C4-2B (cell line): ENCODE measurements at regions not wholly inside any gene's neighbourhood (a gene's known extent, or its start where the extent isn't known, plus 50 kb on each side); places are given as distances from the start of the nearest gene placed in this dataset.

Experiments used
- ZFX ChIP-seq: fragments of 450-650 bp; IDR thresholded peaks from 2 replicates; pipeline ENCODE4 v1.6.1; 2017
- TF ChIP-seq, protein P1 (sequence below): fragments of 450-650 bp; conservative IDR thresholded peaks from 2 replicates; pipeline ENCODE4 v1.5.1; 2017; ENCODE audit warnings: mild to moderate bottlenecking

DNA sequence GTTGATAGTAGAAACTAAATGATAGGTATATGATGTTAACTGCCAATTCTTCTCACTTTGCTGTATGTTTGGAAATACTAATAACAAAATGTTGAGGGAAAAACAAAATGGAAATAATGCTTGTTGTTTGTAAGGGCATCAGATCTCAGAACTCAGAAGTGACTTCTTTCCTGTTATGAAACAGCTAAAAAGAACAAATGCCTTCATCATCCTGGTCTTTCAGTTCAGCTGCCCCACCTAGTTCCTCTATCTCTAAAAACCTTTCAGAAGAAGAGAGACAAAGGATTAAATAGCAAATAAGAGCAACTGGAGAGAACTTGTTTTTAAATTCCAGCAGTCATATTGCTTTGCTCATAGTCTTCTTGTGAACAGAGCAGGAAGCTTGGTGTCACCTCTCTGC, 345.3 kb upstream of the NCAM1 start:
- TF ChIP-seq, protein P1, sequence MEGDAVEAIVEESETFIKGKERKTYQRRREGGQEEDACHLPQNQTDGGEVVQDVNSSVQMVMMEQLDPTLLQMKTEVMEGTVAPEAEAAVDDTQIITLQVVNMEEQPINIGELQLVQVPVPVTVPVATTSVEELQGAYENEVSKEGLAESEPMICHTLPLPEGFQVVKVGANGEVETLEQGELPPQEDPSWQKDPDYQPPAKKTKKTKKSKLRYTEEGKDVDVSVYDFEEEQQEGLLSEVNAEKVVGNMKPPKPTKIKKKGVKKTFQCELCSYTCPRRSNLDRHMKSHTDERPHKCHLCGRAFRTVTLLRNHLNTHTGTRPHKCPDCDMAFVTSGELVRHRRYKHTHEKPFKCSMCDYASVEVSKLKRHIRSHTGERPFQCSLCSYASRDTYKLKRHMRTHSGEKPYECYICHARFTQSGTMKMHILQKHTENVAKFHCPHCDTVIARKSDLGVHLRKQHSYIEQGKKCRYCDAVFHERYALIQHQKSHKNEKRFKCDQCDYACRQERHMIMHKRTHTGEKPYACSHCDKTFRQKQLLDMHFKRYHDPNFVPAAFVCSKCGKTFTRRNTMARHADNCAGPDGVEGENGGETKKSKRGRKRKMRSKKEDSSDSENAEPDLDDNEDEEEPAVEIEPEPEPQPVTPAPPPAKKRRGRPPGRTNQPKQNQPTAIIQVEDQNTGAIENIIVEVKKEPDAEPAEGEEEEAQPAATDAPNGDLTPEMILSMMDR, result no peak
- TF ChIP-seq ZFX, result no peak
